GM18909 (cell line): ENCODE measurements at regions not wholly inside any gene's neighbourhood (a gene's known extent, or its start where the extent isn't known, plus 50 kb on each side); places are given as distances from the start of the nearest gene placed in this dataset.

ENCODE experiments used
- ATAC-seq: cut with Tn5 transposase; IDR thresholded peaks from one replicate; pipeline ENCODE4 v1.9.1; 2021; ENCODE audit warnings: mild to moderate bottlenecking; ENCODE audit not compliant: unreplicated experiment, poor library complexity

DNA sequence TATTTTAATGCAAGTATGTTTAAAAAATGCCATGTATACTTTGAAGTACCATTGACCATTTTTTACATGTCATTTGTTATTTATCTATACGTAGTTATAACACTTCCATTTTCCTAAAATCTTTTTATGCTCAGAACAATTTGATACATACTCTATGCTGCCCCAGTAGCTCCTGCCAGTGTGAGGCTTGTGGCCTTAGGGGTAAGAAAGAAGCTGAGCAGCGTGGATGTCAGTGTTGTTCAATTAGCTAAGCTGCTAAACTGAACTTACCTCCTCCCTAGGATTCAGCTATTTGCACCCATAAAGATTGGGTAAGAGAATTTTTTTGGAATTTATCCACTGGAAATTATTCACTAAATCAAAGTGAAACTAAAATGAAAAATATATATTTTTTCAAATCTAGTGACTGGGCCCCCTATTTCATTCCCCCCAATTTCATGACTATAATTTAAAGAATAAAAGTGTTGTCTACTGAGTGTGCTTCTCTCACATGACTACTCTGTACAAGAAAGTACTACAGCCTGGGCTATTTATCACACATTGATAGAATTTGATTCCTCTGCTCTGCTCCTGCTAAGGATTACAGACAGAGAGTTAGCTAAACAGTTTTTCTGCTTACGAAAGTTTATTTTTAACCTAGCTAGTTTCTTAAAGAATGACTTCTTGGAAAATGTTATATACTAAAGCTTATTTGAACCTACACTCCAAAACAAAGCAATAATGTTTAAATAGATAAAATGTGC is 1030.3 kb upstream of the ADGRL4 start:
- ATAC-seq = no peak

DNA sequence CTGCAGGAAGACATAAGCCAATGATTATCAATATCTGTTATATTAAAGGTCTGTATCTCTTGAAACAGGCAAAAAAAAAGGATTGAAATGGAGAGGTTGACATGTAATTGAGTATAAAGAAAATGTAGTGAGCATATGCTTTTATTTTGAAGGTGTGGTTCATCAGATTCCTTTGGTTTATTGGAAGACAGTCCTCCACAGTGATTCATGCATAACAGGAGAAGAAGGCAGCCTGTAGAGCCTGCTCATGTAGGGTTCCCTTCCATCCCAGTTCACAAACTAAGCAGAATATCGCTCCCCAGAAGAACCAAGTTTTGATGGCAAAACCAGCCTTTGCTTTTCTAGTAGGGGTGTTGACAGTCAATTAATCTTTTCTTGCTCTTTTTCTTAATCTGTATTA is 1016.8 kb upstream of the ADGRL4 start:
- ATAC-seq = no peak

DNA sequence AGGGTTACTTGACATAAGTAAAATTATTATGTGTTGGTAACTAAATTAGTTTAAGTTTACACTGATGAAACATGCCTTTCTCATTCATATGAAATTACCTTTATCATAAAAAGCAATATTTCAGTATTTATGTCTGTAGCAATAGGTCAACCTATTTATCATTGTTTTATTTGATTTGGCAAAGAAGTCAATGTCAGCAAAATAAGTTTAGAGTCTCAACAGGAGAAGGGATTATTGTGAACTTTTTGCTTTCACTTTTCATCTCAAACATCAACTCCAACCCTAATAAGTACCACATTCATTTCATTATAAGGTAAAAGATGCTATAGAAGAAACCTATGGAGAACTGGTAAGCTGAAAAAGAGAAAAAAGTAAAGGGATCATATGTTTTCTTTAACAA is 1015.4 kb upstream of the ADGRL4 start:
- no peak for ATAC-seq

DNA sequence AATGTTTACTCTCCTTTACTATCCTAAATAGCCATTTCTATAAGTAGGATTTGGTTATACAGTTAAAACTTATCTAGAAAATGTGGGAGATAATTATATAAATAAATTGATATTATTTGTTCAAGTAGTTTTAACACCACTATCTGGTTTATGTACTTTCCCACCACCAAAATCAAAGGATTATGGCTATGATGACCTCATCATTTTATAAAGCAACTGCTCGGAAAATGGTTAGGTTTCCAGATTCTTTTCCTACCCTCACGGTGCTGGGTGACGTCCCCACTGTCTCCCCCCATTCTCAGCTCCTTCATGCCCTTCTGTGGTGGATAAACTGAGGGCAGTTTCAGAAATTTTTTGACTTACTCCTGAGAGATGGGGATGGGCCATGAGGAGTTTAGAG is 1011.8 kb upstream of the ADGRL4 start:
- ATAC-seq = no peak

DNA sequence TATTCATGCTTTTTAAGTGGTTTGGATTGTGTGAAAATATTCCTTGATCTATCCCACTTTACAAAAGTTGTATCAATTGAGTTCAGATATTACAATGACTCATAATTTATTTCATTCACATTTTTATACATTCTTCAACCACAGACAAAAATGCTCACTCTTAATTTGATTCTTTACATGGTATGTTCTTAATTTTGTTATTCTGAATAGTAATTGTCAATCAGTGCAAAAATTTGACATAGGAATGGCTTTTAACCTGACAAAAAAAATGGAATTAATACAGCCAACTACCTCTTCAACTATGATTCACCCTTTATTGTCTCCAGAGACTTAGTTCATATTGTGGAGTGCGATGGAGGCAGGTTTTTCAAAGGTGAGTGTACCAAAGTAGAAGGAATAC is 1002.4 kb upstream of the ADGRL4 start:
- no peak for ATAC-seq

DNA sequence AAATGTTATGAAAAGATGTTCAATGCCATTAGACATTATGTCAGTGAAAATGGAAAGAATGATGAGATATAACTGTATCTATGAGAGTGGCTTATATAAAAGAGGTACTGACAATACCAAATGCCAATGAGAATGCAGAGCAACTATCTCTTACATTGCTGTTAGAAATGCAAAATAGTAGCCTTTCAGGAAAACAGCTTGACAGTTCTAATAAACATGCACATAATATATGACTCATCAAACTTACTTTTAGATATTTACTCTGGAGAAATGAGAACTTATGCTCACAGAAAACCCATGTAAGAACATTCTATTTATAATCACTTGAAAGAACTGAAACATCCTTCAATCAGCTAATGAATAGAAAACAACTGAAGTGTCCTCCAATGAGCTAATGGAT is 996.7 kb upstream of the ADGRL4 start:
- ATAC-seq = no peak

DNA sequence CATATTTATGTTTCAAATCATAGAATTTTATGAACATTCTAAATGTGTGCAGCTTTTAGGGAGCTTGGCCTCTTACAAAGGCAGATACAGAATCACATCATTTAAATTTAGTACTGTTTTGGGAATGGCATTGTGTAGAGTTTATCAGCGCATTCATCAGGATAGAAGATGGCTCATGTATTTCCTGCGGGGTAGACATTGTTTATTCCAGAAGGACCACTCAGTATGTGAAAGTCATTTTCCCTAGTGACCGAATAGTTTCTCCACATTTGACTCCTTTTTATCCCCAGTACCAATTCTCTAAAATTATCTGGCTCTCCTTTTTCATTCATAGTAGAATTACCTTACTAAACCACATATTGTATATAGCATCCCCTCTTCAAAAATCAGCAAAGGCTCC is 981.9 kb upstream of the ADGRL4 start:
- no peak for ATAC-seq

DNA sequence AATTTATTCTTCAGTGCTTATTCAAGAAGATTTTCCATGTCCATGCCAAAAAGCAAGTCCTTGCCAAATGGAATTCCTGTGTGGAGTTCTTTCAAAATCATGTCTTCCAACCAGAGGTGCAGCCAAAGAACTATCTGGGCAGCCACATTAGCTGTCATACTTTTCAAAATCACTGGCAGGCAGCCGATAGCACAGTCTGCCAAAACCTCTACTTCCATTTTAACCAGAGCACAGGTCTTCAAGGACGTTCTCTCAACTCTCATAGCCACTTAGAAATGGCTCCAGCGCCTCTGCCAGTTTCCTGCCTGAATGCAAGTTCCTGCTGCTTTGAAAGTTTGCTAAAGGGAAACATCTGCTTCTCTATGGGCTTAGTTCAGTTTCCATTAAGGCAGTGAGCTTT is 975.7 kb upstream of the ADGRL4 start:
- no peak for ATAC-seq

DNA sequence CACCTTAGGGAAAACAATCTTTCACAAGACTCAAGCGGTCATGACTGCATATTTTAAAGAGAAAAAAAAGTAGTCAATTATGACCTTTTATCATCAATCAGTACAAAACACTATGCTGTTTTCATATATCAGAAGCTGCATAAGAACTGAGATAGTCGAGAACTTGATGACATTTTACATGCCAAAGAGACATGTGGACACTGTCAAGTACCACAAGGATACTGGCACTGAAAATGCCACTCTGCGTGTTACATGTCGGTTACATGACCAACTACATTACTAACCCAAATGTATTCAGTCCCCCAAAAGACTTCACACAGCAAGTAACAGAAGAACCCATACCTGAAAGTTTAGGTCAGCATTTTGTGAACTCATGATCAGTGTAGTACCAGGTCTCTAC is 975.0 kb upstream of the ADGRL4 start:
- no peak for ATAC-seq

DNA sequence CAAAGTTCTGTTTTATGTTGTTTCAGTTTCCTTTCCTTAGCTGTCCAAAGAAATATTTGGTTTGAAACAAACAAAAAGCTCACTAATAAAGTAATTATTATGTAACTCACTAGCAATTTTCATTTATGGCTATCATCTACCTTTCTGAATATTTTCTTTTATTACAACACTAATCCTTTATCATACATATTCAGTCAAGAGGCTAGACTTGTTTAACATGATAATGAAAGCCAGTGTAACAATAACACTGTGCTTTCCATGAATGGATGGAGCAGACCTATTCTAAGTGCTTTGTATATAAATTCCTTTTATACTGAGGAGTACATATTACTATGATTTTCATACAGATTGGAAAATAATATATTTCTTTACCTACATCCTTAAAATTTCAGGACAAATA is 972.8 kb upstream of the ADGRL4 start:
- ATAC-seq = no peak

DNA sequence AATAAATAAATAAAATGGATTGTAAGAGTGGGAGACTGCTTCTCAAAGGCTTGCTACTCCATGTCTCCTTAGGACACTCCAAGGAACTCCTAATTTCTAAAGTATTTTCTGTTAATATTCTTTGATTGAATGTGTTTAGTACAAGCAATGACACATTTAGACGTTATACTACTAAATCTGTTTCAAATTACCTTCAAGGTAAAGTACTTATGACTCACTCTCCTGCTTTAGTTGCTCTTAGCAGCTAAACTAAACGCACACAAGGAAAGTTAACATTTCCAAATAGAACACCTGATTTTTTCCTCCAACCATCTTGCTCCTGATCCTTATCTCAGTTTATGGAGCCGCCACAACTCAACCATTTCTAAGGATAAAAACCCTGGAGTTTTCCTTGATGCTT is 969.8 kb upstream of the ADGRL4 start:
- no peak for ATAC-seq

DNA sequence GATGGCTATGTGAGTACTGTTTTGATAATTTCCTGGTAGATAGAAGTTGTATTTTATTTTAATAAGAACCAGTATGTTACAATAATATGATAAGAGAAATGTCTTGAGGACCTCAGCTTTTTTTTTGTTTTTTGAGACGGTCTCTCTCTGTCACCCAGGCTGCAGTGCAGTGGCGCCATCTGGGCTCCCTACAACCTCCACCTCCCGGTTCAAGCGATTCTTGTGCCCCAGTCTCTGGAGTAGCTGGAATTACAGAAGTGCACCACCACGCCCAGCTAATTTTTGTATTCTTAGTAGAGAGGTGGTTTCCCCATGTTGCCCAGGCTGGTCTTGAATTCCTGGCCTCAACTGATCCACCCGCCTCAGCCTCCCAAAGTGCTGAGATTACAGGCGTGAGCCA is 968.1 kb upstream of the ADGRL4 start:
- no peak for ATAC-seq

DNA sequence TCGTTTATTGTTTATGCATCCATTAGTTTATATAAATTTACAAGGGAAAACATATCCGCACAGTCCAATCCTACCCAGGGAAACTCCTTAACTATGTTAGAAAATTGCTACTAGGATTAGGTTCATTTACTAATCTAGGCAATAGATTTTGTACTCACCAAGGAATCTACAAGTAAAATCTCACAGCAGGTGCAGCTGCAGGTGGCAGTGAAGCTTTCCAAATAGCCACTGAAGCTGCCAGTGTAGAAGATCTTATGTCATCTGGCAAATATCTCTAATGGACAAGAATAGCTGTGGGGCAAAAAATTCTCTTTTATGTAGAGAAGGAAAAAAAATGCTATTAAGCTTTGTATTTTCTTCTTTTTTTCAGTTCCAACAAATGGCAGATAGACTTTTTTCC is 963.4 kb upstream of the ADGRL4 start:
- no peak for ATAC-seq

DNA sequence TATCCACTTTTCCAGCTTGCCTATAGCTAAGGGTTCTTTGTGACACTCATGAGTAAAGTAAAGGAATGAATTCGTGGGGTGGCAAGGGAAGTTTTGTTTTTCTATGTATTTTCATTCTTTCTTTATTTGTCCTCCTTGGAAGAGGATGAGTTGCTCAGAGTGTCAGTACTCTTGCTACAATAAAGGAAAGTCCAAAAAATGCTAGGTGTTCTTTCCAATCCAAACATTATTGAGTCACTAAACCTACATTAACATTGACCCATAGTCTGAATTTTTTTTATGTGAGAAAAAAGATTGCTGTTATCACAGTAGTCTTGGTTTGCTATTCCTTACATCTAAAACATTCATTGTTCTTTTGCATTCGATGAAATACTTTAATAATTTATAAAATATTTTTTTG is 959.9 kb upstream of the ADGRL4 start:
- no peak for ATAC-seq

DNA sequence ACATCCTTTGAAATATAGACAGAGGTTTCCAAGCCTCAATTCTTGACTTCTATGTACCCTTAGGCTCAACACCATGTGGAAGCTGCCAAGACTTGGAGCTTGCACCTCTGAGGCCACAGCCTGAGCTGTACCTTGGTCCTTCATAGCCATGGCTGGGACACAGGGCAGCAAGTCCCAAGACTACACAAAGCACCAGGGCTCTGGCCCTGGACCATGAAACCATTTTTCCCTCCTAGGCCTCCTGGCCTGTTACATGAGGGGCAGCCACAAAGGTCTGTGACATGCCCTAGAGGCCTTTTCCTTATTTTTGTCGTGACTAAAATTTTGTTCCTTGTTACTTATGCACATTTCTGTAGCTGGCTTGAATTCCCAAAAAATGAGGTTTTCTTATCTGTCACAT is 953.1 kb upstream of the ADGRL4 start:
- no peak for ATAC-seq

DNA sequence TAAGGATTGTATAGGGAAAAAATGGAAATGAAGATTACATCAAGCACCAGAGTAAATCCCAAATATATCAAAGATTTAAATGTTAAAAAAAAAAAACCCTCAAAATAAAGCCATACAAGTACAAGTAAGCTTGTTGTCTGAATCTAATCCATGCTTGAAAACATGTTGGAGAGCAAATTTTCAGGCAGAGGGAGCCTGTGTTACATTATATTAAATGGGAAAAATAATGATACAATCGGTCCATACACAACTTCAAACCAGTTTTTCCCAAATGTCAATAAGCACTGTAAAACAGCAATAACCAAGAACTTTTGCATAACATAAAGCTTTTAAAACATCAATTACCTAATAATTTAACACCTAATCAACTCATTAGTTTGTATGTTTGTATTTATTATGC is 949.4 kb upstream of the ADGRL4 start:
- ATAC-seq = no peak

DNA sequence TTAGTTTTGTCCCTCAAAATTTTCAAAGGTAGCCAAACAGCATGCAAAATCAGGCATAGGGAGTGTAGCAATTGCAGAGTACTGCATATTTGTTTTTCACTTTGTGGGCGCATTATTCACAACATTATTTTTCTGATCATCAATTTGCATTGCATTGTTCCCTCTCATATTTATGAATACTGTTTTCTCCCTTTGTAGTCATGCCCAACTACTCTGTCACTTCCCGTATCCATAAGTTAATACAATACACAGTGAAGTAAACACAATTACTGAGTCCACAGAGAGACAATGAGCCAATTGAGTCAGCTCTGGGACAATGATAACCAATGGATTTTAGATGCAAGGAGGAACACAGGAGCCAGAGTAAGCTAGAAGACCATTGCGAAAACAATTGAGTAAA is 944.0 kb upstream of the ADGRL4 start:
- ATAC-seq = no peak

DNA sequence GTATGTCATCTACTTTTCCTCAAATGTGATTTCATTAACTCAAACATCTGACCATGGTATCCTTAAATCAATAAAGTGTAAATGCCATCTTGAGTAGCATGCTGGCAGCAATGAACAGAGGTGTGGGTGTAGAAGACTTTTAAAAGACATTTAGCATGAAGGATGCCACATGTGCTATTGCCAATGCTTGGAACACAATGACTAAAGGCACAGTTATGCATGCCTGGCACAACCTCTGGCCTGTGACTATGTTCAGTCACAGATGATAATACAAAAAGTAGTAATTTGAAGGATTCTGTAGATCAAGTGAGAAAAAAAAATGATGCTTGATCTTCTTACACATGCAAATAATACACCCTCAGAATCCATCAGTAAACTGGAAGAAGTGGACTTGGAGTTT is 938.9 kb upstream of the ADGRL4 start:
- ATAC-seq = no peak

DNA sequence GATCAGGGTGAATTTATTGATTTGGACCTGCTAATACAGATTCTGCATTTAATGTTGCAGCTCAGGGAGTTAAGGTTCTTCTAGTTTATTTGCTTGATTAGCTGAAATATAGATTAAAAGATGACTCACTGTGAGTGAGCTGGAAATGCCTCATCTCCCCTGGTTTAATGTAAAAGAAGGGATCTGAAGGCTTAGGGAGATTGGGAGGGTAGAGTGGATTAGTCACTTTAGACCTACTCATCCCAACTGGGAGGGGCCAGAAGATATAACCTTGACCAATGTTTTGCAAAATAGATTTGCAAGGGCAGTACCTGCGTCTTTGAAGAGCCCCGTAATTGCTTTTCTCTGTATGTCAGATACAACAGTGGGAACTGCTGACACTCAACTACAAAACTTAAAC is 922.8 kb upstream of the ADGRL4 start:
- ATAC-seq = no peak

DNA sequence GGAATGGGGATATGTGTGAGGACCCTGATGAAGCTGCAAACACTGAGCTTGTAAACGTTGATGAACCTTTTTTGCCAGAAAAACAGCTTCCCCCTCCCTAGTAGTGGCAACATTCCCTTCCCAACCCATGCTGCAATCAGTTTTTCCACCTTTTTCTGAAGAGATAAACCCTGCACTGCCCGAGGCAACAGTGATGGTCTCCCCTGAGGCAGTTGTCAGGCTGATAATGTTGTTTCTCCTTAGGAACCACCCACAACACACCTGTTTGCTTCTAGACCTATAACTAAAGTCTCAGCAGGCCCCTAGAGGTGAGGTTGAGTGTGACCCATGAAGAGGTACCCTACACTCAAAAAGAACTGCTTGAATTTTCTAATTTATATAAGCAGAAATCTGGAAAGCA is 922.4 kb upstream of the ADGRL4 start:
- no peak for ATAC-seq

DNA sequence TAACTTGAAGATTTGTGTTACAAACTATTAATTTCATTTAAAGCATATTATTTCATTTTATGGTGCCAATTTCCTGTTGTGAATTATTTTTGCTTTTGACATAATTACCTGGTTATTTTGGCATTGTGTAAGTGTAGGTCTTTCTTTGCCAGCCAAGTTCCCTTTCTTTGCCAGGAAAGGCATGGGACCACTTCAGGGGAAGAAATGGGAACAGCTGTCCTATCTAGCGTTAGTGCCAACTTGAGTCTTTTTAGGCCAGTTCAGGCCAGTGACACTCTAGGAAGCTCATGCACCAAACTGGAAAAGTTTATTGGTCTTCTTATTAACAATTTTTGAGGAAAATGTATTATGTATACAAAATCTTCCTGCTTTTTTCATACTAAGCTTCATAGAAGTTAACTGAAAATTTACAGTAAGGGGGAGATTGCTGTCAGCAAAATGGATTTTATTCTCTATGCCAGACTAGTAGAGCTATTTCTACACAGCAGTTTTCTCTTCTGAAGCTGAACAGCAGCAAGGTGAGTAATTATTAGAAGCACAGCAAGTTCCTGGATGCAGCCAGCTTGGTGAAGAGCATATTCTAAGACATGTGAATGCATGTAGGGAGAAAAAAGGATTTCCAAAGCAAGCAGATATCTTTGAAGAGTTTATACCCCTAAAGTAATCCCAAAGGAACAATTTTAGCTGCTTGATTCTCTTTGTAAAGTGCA is 914.6 kb upstream of the ADGRL4 start:
- ATAC-seq = no peak

DNA sequence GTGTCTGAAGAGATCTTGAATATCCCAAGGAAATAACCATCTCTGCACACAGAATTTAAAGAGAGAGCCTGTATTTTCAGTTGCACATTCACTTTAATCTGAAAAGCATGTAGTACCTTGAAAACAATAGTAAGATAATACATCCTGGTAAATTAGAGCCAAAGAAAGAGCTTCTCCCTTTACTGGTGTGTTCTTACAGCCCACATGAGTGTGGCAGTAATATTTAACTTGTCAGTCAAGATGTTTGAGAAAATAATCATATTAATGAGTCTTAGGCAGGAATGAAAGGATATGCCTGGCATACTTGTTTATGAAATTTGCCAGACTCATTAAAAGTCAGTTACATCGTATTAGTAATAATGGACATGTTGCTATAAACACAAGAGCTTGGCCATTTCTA is 908.4 kb upstream of the ADGRL4 start:
- ATAC-seq = no peak
